Inferior parietal cortex (tissue), 1 donor: ENCODE measurements at regions not wholly inside any gene's neighbourhood (a gene's known extent, or its start where the extent isn't known, plus 50 kb on each side); places are given as distances from the start of the nearest gene placed in this dataset.
"Not testable (repeated sequence)": the region's sequence is repeated elsewhere in the genome, so short reads cannot be mapped to it uniquely, and the experiment has no call there.

Source experiments
- DNase-seq: peaks from one replicate; pipeline ENCODE4 v3.0.0-alpha.2; 2016; ENCODE audit errors: extremely low spot score

DNA sequence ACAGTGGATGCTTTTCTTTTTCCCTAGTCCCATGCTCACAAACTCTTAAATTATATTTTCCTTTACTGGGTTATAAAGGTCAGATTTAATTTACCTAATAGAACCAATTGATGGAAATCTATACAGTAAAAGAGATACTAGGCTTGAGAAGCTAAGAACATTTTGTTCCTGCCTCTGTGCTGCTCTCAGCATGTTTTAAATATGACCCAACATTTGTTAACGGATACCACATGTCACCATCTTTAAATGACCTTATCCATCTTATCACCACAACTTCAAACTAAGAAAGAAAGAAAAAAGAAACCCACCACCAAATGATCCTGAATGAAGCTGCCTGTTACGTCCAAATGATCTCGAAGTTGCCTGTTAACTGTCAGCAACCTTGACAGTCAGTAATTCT, 334.7 kb upstream of the ZNF608 start:
- no peak for DNase-seq

DNA sequence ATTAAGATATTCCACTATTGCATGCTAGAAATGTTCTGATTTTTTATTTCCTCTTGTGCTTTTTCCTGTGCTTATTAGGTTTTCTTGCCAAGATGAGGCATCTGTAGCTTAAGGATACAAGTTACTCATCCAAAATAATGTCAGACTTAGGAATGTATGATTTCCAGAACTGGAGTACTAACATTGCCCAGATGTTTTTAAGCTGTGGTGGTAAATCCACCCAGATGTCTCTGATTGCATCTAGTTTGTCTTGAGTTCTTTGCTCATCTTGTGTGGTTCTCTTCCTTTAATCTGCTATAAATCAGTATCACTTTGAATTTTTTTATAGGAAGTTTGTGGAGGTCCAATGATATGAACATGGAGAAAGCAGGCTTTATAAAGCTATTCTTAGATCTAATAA, 337.5 kb upstream of the ZNF608 start:
- no peak for DNase-seq

DNA sequence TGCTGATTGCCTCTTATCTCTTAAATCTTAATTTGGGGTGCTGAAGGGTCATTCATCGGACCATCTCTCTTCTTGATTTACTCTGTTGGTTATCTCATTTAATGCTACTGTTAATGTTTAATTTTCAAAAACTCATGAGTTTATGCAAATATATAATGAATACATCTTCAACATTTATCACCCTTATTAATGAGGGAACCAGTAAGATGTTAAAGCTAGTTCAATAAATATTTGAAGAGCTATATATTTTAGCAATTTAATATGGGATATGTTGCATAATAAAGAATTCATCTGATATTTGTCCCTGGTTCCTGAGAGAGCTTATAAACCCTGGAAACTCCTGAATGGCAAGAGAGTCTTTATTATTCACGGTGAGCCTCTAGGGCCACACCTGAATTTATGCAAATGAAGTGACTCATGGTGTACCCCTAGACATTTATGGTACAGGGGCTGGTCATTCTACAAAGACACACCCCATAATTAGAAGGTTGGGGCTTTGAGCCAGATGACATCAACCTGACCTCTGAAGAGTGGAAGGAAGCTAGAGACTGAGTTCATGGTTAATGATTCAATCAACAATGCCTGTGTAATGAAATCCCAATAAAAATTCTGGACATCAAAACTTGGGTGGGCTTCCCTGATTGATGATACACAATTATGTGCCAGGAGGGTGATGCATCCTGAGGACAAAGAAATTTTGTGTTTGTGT, 339.5 kb upstream of the ZNF608 start:
- no peak for DNase-seq

DNA sequence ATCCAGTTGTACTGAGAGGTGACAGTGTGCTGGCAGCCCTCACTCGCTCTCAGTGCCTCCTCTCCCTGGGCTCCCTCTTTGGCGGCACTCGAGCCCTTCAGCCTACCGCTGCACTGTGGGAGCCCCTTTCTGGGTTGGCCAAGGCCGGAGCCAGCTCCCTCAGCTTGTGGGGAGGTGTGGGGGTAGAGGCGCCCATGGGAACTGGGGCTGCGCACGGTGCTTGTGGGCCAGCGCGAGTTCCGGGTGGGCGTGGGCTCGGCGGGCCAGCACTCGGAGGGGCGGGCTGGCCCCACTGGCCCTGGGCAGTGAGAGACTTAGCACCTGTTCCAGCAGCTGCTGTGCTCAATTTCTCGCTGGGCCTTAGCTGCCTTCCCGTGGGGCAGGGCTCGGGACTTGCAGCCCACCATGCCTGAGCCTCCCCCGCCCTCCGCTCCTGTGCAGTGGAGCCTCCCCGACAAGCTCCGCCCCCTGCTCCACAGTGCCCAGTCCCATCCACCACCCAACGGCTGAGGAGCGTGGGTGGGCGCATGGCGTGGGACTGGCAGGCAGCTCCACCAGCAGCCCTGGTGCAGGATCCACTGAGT, 342.2 kb upstream of the ZNF608 start:
- no peak for DNase-seq

DNA sequence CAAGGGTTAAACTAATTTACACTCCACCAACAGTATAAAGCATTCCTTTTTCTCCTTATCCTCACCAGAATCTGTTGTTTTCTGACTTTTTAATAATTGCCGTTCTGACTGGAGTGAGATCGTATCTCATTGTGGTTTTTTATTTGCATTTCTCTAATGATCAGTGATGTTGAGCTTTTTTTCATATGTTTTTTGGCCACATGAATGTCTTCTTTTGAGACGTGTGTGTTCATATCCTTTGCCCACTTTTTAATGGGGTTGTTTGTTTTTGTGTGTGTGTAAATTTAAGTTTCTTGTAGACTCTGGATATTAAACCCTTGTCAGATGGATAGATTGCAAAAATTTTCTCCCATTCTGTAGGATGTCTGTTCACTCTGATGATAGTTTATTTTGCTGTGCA, 345.7 kb upstream of the ZNF608 start:
- DNase-seq, result not testable (repeated sequence)

DNA sequence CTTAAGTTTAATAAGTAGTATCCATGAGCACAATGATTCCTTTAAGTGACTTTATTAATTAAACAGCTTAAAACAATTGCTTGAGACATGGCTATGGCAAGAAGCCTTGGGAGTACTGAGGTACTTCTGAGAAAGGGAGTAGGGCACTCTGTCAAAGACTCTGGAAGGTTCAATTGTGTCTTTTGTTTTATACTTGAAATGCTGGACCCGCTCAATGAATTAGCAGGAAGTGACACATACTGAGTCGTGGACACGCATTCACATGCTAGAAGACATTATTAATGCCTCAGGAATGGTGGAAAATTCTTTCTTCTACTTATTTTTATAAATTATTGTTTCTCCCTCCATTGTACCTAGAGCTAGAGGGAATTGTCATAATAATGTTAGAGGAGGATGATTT, 347.3 kb upstream of the ZNF608 start:
- no peak for DNase-seq

DNA sequence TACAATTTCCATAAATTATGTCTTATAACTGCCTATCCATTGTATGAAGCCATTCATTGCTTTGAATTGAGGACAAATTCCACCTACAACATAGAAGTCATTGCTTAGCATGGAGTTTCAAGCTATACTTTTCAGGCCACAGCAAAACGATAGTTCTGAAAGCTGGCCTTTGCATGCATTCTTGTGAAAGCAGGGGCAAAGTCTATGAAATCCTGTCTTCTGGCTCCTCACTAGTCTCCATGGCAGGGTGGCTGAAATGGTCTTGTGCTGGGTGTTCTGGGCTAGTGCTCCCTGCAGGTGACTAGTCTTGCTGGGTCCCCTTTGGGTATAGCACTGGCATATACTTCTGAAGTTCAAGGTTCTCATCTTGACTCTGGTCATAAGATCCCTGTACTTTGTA, 353.9 kb upstream of the ZNF608 start:
- no peak for DNase-seq

DNA sequence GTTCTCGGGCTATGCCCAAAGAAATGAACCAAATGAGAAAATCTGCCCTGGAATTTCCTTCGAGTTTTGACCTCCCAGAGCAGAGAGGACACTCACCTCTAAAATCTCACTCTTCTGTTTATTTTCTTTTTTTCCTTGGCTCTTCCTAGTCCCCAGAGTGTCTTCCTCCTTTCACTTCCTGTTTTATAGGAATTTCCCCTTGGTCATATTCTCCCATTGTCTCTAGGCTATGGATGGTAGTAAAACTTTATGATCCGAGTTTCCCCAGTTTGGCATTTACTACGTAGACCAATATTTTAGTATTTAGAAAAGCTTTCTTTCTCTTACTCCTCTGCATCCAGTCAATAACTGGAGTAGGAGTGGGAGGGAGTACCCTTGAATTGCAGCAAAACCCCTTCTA, 354.5 kb upstream of the ZNF608 start:
- no peak for DNase-seq

DNA sequence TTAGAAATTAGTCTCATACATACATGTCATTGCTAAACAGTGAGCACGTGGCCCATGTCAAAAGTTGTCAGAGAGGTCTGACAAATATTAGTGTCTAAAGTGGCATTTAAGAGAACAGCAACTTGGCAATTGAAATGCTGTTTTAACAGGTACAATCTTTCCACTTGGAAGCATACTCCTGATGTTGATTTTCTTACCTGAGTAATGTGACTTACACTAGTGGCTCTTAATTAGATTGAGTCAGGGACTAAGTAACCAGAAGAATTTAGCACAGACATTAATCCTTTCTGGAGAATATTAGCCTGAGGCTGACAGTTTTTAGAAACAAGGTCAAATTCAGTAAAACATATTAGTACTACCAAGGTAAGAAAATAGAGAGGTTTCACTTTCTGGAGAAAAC, 357.0 kb upstream of the ZNF608 start:
- DNase-seq, result no peak

DNA sequence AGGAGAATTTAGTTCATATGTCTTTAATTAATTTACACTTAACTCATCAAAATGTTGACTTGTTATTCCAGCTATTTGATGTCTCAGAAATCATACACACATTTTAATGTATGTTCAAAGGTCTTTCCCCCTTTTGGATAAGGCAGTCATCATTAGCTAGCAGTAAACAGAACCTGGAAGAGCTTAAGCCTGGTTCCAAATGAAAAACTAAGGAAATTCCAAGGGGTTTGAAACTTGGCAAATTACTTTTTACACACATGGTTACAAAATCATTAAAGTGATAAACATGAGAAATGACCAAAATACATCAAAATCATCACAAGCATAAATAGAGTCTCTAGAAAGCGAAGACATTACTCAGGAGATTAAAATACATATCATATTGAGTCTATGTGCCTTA, 359.8 kb upstream of the ZNF608 start:
- DNase-seq, result no peak

DNA sequence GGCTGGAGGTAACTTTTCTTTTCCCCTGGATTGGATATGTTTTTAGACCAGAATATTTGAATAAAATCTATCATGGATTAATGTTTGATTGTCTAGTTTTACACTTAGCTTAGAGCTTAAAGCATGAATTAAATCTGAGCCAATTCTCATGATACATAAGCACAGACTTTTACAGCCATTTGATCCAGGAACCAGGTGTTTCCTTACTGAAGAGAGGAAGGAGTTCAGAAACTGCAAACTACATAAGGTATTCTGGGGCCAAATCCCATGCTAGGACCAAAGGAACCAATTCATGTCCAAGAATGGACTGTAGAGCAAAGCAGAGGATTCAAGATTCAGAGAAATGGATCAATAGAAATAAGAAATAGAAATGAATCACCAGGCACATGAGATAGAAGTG, 360.4 kb upstream of the ZNF608 start:
- DNase-seq, result no peak

DNA sequence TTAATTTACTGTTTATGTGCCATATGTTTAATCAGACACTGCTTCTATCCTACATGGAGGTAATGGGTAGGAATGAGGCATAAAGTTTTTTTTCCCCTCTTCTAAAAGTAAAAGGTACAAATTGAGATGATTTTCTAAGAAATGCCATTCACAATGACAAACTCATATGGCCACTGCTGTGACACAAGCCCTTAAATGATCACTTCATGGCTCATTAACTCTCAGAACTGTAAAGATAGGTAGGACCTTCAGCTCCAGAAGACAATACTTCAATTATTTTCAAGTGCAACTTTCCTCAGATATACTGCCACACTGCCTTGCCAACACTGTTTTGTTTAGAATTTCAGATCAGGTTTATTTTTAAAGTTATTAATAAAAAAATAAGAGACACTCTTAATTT, 362.9 kb upstream of the ZNF608 start:
- DNase-seq, result no peak

DNA sequence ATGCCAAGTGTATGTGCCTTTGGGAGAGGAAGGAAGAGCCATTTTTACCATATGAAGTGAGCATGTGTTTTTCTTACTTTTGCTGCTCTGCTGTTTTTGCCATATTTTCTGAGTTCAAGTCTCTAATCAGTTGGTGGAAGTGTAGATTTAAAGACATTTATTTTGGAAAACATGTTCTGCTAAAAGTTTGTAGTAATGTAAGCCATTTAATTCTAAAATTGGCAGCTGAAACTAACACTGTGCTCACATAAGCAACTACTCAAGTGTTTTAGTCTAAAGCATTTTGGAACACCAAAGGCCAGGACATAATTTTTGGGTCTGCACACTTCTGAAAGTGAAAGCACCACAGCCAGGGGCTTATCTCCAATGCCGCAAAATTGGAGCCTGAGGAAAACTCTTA, 363.4 kb upstream of the ZNF608 start:
- no peak for DNase-seq

DNA sequence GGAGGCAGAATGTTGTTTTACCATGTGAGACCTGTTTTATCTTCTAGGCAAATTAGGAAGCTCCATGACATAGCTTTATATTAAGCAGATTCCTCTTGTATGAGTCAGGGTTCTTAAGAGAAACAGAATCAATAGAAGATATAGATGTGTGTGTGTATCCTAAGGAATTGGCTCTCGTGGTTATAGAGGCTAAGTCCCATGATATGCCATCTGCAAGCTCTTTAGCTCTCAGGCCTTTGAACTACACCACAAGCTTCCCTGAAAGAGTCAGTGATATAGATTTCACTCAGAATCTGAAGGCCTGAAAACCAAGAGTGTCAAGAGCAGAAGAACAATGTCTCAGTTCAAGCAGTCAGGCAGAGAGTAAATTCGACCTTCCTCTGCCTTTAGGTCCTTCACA, 365.8 kb upstream of the ZNF608 start:
- no peak for DNase-seq

DNA sequence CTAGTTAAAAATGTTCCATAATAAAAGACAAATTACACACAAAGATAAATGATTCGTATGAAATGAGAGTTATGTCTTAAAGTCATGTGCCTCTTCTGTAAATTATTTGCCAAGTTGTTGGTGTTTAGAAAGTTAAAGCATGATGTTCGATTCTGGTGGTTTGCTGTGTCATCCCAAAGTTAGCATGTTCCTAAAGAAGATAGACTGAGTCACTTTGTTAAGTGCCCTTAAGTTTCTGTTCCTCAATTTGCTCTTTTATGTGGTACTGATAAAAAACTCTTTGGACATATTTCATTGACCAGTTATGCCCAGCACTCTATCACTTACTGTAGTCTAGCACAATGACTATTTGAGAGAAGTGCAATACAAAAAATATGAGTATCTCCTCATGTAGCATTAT, 366.9 kb upstream of the ZNF608 start:
- DNase-seq, result no peak

DNA sequence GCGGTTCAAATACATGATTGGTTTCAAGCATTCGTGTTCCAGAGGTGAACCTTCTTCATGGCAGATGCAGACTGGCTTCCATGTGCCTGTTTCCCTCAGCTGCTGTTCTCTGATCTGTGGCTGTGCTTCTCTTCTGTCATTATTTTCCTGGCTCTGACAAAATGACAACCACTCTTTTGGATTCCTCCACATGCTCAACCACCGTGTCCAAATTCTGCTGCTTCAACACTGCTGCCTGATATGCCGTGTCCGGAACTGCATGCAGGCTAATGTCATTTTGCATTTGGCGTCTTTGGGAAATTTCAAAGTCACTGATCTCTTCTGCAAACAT, 368.7 kb upstream of the ZNF608 start:
- no peak for DNase-seq

DNA sequence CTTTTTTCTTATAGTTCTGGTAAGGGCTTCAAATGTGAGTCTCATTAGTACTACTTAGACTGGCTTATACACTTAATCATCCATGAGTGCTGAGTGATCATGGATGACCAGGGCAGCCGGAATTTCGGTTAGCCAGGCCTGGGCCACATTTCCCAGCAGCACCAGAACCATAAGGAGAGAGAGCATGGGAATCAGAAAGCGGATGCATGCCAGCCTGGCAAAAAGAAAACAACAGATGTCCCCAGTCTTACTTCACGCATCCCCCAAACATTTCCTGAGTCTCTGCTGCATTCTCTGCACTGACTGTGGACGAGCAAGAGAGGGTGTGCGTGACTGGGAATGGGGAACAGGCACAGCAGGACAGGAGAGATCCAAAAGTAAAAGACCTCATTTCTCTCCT, 371.1 kb upstream of the ZNF608 start:
- DNase-seq, result no peak

DNA sequence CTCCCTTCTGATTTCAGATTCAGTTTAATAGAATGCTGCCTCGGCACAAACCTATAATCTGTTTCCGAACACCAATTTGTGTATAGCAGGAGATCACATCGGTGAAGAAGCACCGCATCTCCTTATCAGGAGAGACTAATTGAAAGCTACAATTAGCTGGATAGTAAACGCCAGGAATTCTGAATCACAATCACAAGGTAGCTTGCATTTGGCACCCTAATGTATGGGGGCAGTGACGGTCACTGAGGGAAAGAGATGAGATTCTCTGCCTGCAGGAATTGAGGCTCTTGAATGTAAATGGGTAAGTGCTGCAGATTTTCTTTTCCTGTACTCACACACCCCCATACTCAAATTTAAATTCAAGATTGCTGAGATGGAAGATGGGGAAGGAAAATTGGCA, 373.6 kb upstream of the ZNF608 start:
- no peak for DNase-seq

DNA sequence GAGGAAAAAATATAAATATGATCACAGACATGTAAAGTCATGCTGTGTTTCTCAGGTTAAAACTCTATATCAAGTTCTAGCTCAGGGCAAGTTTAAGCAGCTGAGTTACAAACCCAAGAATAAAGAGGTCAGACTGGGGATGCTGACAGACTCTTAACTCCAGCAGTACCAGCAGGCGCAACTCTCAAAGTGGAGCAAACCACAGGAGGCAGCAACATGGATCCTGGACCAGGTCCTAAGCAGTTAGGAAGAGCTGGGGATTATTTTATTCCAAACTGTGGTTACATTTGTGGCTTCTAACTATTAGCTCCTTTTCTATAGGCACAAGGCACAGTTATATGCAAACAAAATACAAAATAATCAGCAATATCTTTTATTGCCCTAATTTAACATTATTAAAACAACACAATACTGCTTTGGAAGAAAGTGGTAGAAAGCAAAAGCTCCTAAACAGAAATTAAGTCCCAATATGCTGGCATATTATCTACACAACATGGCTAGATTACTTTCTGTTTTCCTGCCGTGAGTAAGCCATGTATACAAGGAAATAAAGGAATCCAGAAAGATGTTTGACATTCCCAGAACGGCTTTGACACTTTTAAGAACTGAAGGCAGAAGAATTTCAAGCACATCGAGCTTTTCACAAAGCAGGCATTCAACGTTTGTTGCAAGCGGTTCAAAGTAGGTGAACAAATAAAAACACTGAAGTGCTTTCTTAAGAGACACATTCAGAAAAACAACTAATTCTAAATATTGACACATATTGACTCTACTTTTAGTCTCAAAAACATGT, 378.8 kb upstream of the ZNF608 start:
- DNase-seq, result no peak

DNA sequence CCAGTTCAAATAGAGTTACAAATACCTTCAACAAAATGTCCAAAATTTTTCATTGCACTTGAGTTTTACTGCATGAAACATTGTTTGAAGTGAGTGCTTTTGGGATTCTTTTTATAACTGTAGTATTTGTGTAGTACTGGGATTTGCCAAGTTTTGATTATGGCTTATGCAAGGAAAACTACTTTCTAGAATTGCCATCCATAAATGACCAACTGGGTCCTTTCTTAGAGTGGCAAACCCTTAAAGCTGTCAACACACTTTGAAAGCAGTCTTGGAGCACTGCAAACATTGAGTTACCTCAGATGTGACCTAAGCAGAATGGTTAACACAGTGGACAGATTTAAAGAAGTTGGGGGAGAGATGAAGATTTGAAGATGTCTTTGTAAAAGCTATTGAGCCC, 379.6 kb upstream of the ZNF608 start:
- DNase-seq, result no peak

DNA sequence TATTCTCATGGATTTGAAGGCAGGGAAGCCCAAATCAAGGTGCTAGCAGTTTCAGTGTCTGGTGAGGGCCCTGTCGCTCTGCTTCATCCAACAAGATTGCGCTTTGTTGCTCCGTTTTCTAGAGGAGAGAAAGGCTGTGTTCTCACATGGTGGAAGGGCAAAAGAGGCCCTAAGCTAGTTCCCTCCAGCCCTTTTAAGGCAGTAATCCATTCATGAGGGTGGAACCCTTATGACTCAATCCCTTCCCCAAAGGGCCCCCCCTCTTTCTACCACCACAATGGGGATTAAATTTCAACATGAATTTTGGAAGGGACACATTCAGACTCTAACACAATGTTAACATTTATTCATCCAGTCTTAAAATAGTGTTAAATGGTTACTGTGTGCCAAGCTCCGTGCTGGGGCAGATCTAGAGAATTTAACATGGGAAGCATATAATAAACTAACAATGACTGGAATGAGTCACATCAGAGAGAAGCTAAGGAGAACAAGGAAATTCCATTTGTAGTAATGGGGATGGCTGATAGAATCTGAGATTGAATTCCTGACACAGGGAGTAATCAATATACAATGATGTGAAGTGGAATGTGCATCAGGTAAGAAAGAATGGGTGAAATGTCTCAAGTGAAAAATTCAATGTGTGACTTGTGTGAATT, 382.8 kb upstream of the ZNF608 start:
- no peak for DNase-seq

DNA sequence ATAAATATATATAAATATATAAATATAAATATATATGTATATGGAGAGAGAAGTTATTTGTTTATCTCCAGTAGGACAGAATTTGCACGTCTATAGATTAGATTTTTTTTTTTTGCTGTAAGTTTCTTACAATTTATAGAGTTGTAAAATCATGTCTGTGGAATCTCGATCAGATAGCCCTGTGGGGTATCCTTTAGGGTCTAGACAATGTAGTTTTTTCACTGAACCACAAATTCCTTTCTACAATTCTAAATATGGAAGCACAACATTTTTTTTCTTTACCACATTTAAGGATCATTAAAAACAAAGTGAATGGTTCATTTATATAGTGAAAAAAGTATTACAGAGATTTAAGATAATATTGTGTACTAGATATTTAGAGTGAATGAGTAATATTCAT, 384.2 kb upstream of the ZNF608 start:
- DNase-seq, result no peak
